ENCODE measurements at regions not wholly inside any gene's neighbourhood (a gene's known extent, or its start where the extent isn't known, plus 50 kb on each side); places are given as distances from the start of the nearest gene placed in this dataset.

GRCh38 chr17:10907370-10907769 lies 69.5 kb upstream of the PIRT start:
- Histone ChIP-seq H3K27me3 (ENCODE audit: control insufficient read depth, insufficient read depth, low read length) (no peaks in the 10 kb centered on the region), H3K36me3 (ENCODE audit: control insufficient read depth, insufficient read depth, low read length) (no peaks in the 10 kb centered on the region), H3K4me3 (ENCODE audit: low read depth, low read length) (no peak overlapping the region)
- TF ChIP-seq, protein P1, sequence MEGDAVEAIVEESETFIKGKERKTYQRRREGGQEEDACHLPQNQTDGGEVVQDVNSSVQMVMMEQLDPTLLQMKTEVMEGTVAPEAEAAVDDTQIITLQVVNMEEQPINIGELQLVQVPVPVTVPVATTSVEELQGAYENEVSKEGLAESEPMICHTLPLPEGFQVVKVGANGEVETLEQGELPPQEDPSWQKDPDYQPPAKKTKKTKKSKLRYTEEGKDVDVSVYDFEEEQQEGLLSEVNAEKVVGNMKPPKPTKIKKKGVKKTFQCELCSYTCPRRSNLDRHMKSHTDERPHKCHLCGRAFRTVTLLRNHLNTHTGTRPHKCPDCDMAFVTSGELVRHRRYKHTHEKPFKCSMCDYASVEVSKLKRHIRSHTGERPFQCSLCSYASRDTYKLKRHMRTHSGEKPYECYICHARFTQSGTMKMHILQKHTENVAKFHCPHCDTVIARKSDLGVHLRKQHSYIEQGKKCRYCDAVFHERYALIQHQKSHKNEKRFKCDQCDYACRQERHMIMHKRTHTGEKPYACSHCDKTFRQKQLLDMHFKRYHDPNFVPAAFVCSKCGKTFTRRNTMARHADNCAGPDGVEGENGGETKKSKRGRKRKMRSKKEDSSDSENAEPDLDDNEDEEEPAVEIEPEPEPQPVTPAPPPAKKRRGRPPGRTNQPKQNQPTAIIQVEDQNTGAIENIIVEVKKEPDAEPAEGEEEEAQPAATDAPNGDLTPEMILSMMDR (IDR thresholded peaks at IDR 0.05; ENCODE audit: insufficient read depth, low read length, severe bottlenecking) = no peak
- no peak for FAIRE-seq
- DNase-seq (ENCODE audit: low read depth) = no peak

DNA sequence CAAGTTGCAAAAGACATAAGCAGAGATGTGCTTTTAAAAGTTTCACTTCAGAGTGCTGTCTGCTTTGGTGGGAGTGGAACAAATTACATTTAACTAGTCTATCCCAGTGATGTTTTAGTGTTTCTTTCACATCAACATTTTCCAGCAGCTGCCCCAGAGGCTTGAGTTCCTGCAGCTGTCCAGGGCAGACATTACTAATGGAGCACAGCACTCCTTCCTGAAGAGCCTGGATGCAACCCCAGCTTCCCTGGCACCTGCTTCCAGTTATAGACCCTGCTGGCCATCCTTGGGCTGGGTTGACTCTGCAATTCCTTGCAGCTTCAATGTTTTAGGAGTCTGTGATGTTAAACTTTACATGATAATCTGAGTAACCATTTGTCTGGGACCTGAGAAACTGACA lies 61.4 kb upstream of the PIRT start:
- no peak for FAIRE-seq
- Histone ChIP-seq H3K27me3 (ENCODE audit: control insufficient read depth, insufficient read depth, low read length) (no peaks in the 10 kb centered on the region), H3K4me3 (ENCODE audit: low read depth, low read length) (no peak overlapping the region), H3K36me3 (ENCODE audit: control insufficient read depth, insufficient read depth, low read length) (no peaks in the 10 kb centered on the region)
- DNase-seq (ENCODE audit: low read depth) = no peak
- TF ChIP-seq, protein P1 (IDR thresholded peaks at IDR 0.05; ENCODE audit: insufficient read depth, low read length, severe bottlenecking) = no peak

DNA sequence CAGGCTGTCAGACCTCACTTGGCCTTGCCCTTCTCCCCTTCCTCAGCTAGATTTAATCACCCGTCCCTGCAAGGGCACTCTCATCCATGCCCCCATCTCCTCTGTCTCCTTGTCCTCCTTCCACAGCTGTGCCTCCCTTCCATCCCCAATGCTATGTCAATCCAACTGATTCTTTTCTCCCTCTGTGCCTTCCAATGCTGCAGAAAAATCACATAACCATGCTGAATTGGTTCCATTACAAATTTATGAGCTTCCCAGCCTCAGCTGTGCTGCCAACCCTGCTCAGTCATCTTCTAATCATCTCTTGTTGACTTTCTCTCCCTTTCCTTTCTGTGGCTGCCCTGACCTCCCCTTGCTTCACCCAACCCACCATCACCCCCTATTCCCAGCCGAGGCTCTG lies 56.3 kb upstream of the PIRT start:
- Histone ChIP-seq H3K27me3 (ENCODE audit: control insufficient read depth, insufficient read depth, low read length) (no peaks in the 10 kb centered on the region), H3K36me3 (ENCODE audit: control insufficient read depth, insufficient read depth, low read length) (no peaks in the 10 kb centered on the region), H3K4me3 (ENCODE audit: low read depth, low read length) (no peak overlapping the region)
- DNase-seq (ENCODE audit: low read depth) (no peak), FAIRE-seq (no peak)
- TF ChIP-seq, protein P1 (IDR thresholded peaks at IDR 0.05; ENCODE audit: insufficient read depth, low read length, severe bottlenecking) = no peak

- FAIRE-seq (no peak), DNase-seq (ENCODE audit: low read depth) (no peak)
- Histone ChIP-seq H3K4me3 (ENCODE audit: low read depth, low read length) (no peak overlapping the region), H3K27me3 (ENCODE audit: control insufficient read depth, insufficient read depth, low read length) (no peaks in the 10 kb centered on the region), H3K36me3 (ENCODE audit: control insufficient read depth, insufficient read depth, low read length) (no peaks in the 10 kb centered on the region)
- TF ChIP-seq, protein P1 (IDR thresholded peaks at IDR 0.05; ENCODE audit: insufficient read depth, low read length, severe bottlenecking) = no peak
Measured at GRCh38 chr17:10888858-10889257, 51.0 kb upstream of the PIRT start.
